ENCODE measurements at regions not wholly inside any gene's neighbourhood (a gene's known extent, or its start where the extent isn't known, plus 50 kb on each side); places are given as distances from the start of the nearest gene placed in this dataset.

DNA sequence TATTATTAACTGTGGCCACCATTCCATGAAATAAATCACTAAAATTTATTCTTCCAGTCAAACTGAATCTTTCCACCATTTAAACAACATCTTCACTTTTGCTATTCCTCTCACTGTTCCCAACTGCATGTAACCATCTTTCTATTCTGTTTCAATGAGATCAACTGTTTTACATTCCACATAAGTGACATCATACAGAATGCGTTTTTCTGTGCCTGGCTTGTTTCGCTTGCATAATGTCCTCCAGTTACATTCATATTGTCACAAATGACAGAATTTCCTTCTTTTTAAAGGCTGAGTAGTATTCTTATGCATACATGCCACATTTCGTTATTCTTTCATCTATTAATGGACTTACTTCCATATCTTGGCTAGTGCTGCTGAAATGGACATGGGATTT, 738.2 kb downstream of the SEMA5A start:
- in situ Hi-C loops (cut with MboI; ENCODE audit: low pct_ligation_motif_present in 1 of 4, low pct_unique_long_range_greater_than_20kb in 1 of 4, low sequenced_read_pairs in 3 of 4): no loop called here

DNA sequence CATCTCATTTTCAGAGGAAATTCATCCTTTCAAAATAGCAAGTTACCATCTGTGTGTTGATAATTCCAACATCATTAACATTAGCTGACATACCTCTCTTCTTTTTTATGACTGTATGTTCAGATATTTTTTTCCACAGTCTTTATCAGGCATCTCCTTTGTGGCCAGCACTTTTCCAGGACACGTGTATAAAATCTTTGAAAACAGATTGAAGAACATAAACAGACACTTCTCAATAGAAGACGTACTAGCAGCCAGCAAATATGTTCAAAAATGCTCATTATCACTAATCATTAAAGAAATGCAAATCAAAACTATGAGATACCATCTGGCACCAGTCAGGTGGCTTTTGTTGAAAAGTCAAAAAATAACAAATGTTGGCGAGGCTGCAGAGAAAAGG, 734.3 kb downstream of the SEMA5A start:
- TF ChIP-seq POLR2AphosphoS5 (IDR thresholded peaks at IDR 0.05): no peak
- TF ChIP-seq, protein P1, sequence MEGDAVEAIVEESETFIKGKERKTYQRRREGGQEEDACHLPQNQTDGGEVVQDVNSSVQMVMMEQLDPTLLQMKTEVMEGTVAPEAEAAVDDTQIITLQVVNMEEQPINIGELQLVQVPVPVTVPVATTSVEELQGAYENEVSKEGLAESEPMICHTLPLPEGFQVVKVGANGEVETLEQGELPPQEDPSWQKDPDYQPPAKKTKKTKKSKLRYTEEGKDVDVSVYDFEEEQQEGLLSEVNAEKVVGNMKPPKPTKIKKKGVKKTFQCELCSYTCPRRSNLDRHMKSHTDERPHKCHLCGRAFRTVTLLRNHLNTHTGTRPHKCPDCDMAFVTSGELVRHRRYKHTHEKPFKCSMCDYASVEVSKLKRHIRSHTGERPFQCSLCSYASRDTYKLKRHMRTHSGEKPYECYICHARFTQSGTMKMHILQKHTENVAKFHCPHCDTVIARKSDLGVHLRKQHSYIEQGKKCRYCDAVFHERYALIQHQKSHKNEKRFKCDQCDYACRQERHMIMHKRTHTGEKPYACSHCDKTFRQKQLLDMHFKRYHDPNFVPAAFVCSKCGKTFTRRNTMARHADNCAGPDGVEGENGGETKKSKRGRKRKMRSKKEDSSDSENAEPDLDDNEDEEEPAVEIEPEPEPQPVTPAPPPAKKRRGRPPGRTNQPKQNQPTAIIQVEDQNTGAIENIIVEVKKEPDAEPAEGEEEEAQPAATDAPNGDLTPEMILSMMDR (IDR thresholded peaks at IDR 0.05): no peak
- TF ChIP-seq EP300 (IDR thresholded peaks at IDR 0.05; ENCODE audit: low read depth): no peak
- TF ChIP-seq POLR2A (IDR thresholded peaks at IDR 0.05): no peak
- Histone ChIP-seq H3K4me3 (no peak overlapping the region), H3K9me3 (peaks cover 0 to 4% of the 10 kb centered on the region in 2 donors), H3K4me1 (no peaks in the 10 kb centered on the region), H3K36me3 (no peaks in the 10 kb centered on the region), H3K27ac (no peak overlapping the region), H3K27me3 (no peaks in the 10 kb centered on the region)
- no peak for DNase-seq
- WGBS, 2 donors (ENCODE audit: low coverage in 1 of 2): 61 to 67% methylated on average over 3 of the region's 3 CpGs
- intact Hi-C loops (cut with DNase I; ENCODE audit: low total_unique reads): no loop called here
- in situ Hi-C loops (cut with MboI; ENCODE audit: low pct_ligation_motif_present in 1 of 4, low pct_unique_long_range_greater_than_20kb in 1 of 4, low sequenced_read_pairs in 3 of 4): no loop called here

More for the DNA sequence above, 738.2 kb downstream of the SEMA5A start:
- no peak for DNase-seq
- Histone ChIP-seq H3K4me3 (no peak overlapping the region), H3K9me3 (no peaks in the 10 kb centered on the region), H3K4me1 (no peaks in the 10 kb centered on the region), H3K27ac (no peak overlapping the region), H3K27me3 (no peaks in the 10 kb centered on the region), H3K36me3 (no peaks in the 10 kb centered on the region)
- TF ChIP-seq EP300 (IDR thresholded peaks at IDR 0.05; ENCODE audit: low read depth) (no peak), POLR2AphosphoS5 (IDR thresholded peaks at IDR 0.05) (no peak), POLR2A (IDR thresholded peaks at IDR 0.05) (no peak)
- TF ChIP-seq, protein P1 (IDR thresholded peaks at IDR 0.05): no peak
- WGBS, 2 donors (ENCODE audit: low coverage in 1 of 2): 38 to 46% methylated on average over 3 of the region's 3 CpGs
- intact Hi-C loops (cut with DNase I; ENCODE audit: low total_unique reads): no loop called here

DNA sequence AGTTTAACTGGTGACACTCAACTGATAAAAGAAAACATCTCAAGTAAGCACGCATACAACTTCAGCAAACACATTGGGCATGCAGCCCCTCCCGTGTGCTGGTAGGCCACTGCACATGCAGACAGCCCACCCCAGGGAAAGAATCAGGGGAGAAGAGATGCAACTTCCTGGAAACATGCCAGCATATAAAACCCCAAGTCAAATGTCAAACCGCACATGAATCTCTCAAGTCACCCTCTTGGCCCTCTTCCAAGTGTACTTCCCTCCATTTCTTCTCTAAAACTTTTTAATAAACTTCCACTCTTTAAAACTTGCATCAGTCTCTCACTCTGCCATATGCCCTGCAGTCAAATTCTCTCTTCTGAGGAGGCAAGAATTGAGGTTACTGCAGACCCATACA, 732.7 kb downstream of the SEMA5A start:
- Histone ChIP-seq H3K27me3 (no peaks in the 10 kb centered on the region), H3K4me1 (no peaks in the 10 kb centered on the region), H3K4me3 (no peak overlapping the region), H3K36me3 (no peaks in the 10 kb centered on the region), H3K27ac (no peak overlapping the region), H3K9me3 (peaks cover 0 to 4% of the 10 kb centered on the region in 2 donors)
- WGBS, 2 donors (ENCODE audit: low coverage in 1 of 2): 61 to 76% methylated on average over 2 to 3 of the region's 3 CpGs
- no peak for DNase-seq
- TF ChIP-seq POLR2AphosphoS5 (IDR thresholded peaks at IDR 0.05) (no peak), EP300 (IDR thresholded peaks at IDR 0.05; ENCODE audit: low read depth) (no peak), POLR2A (IDR thresholded peaks at IDR 0.05) (no peak)
- TF ChIP-seq, protein P1 (IDR thresholded peaks at IDR 0.05): no peak
- intact Hi-C loops (cut with DNase I; ENCODE audit: low total_unique reads) (no loop called here), in situ Hi-C loops (cut with MboI; ENCODE audit: low pct_ligation_motif_present in 1 of 4, low pct_unique_long_range_greater_than_20kb in 1 of 4, low sequenced_read_pairs in 3 of 4) (no loop called here)

DNA sequence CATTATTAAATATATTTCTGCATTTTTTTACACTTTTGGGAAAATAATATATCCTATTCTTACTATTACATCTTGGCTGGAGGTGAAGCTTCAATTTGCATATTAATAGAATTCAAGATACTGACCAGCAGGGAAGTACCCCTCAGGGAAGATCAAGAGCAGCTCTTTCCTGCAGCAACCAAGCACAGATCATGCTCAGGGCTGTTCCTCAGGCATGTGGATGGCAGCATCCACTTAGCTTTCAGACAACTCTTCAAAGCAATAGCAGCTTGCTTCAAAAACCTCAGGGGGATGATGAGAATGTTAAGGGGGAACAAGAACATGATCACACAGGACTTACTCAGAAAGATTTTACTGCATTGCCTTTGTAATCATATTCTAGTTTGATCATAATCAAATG, 731.8 kb downstream of the SEMA5A start:
- no peak for DNase-seq
- no peaks in the 10 kb centered on the region for H3K36me3 ChIP-seq
- H3K4me3 ChIP-seq: no peak overlapping the region
- H3K27ac ChIP-seq: no peak overlapping the region
- in situ Hi-C loops (cut with MboI; ENCODE audit: low pct_ligation_motif_present in 1 of 4, low pct_unique_long_range_greater_than_20kb in 1 of 4, low sequenced_read_pairs in 3 of 4): no loop called here
- no peaks in the 10 kb centered on the region for H3K27me3 ChIP-seq
- H3K9me3 ChIP-seq: peaks cover 0 to 4% of the 10 kb centered on the region in 2 donors
- intact Hi-C loops (cut with DNase I; ENCODE audit: low total_unique reads): no loop called here
- TF ChIP-seq POLR2AphosphoS5 (IDR thresholded peaks at IDR 0.05): no peak
- TF ChIP-seq, protein P1 (IDR thresholded peaks at IDR 0.05): no peak
- no peak for TF ChIP-seq POLR2A (IDR thresholded peaks at IDR 0.05)
- no peak for TF ChIP-seq EP300 (IDR thresholded peaks at IDR 0.05; ENCODE audit: low read depth)
- no peaks in the 10 kb centered on the region for H3K4me1 ChIP-seq

All from transverse colon (tissue), 4 donors.